HepG2 (cell line): ENCODE measurements at regions not wholly inside any gene's neighbourhood (a gene's known extent, or its start where the extent isn't known, plus 50 kb on each side); places are given as distances from the start of the nearest gene placed in this dataset.

ENCODE experiments used
- ATAC-seq: fragments of 200-7000 bp; cut with Tn5 transposase; 3 replicates; pipeline ENCODE4 v1.9.1; 2020; ENCODE audit warnings: mild to moderate bottlenecking, moderate library complexity
- BruUV-seq: library from RNA; stranded (reverse); fragments of 400-500 nt; replicated peaks from 2 replicates; lab custom pipeline; 2021; lab: Mats Ljungman, UMichigan
- CTCF ChIA-PET: fragments of 300-600 bp; formaldehyde crosslinking; extraction: SDS; loops from one replicate; lab custom pipeline; 2021; ENCODE audit warnings: low total read pairs, inconsistent platforms, low intra/inter-chr PET ratio; lab: Yijun Ruan, JAX
- POLR2A ChIA-PET: fragments of 350-600 bp; sonication (Branson Sonifier 250); formaldehyde crosslinking; loops from one replicate; lab custom pipeline; 2020; ENCODE audit warnings: antibody characterized with exemption, inconsistent platforms; lab: Yijun Ruan, JAX
- DNase-seq: peaks from one replicate; pipeline ENCODE4 v3.0.0-alpha.2; 2015; ENCODE audit warnings: low spot score
- FAIRE-seq: peaks from 3 replicates; lab custom pipeline; 2011; peaks lifted over from hg19 to GRCh38; lab: Jason Lieb, UNC
- H2AFZ ChIP-seq: one replicate; pipeline ENCODE4 v1.6.1; 2011; ENCODE audit warnings: low read length, inconsistent platforms
- H3K27ac ChIP-seq: fragments of 300-600 bp; 3 replicates; pipeline ENCODE4 v1.8.0; 2011; ENCODE audit warnings: mixed run types, mild to moderate bottlenecking, mixed read lengths, low read length, inconsistent platforms; ENCODE audit not compliant: insufficient read depth; ENCODE audit errors: extremely low read length
- H3K27me3 ChIP-seq, 2 experiments: fragments of 200-600 bp in 1 of 2; 2 replicates in 1 of 2; 3 replicates in 1 of 2; pipeline versions ENCODE4 v1.6.0 to v1.8.0; 2011; ENCODE audit warnings: low read length in 2 of 2, mild to moderate bottlenecking in 2 of 2, moderate library complexity in 2 of 2, inconsistent platforms in 1 of 2; ENCODE audit not compliant: insufficient read depth in 2 of 2, control insufficient read depth in 1 of 2
- H3K36me3 ChIP-seq, 2 experiments: fragments of 200-600 bp in 1 of 2; replicated peaks in 1 of 2; 2 replicates in 1 of 2; 3 replicates in 1 of 2; pipeline versions ENCODE4 v1.5.1 to v1.8.0; 2011; ENCODE audit warnings: low read length in 2 of 2, inconsistent platforms in 1 of 2; ENCODE audit not compliant: insufficient read depth in 2 of 2, control insufficient read depth in 1 of 2
- H3K4me1 ChIP-seq: 2 replicates; pipeline ENCODE4 v1.5.1; 2012; ENCODE audit warnings: low read length, inconsistent platforms; ENCODE audit not compliant: insufficient read depth
- H3K4me2 ChIP-seq: 2 replicates; pipeline ENCODE4 v1.6.0; 2011; ENCODE audit warnings: low read depth, low read length, inconsistent platforms
- H3K4me3 ChIP-seq, 3 experiments: fragments of 200-600 bp in 1 of 3; sonication (generic), shearing (Covaris generic) in 1 of 3; replicated peaks in 1 of 3; 2 replicates each; pipeline ENCODE4 v1.5.1; 2011 to 2016; ENCODE audit warnings: low read length in 3 of 3, inconsistent platforms in 2 of 3, low read depth in 2 of 3, mild to moderate bottlenecking in 2 of 3, control low read depth in 1 of 3, mixed read lengths in 1 of 3; ENCODE audit not compliant: insufficient read depth in 1 of 3
- H3K79me2 ChIP-seq: one replicate; pipeline ENCODE4 v1.6.1; 2011; ENCODE audit warnings: low read length, inconsistent platforms; ENCODE audit not compliant: insufficient read depth
- H3K9ac ChIP-seq: 2 replicates; pipeline ENCODE4 v1.6.0; 2011; ENCODE audit warnings: mild to moderate bottlenecking, low read depth, low read length, inconsistent platforms; ENCODE audit not compliant: insufficient read depth
- H3K9me3 ChIP-seq: 2 replicates; pipeline ENCODE4 v1.5.1; 2012; ENCODE audit warnings: mild to moderate bottlenecking, low read length
- H4K20me1 ChIP-seq: 2 replicates; pipeline ENCODE4 v1.6.0; 2011; ENCODE audit warnings: inconsistent platforms, mild to moderate bottlenecking, low read length, moderate library complexity; ENCODE audit not compliant: insufficient read depth
- ARNTL ChIP-seq: sonication (generic); formaldehyde crosslinking; IDR thresholded peaks from 2 replicates; pipeline ENCODE4 v1.4.0; 2020; ENCODE audit warnings: mild to moderate bottlenecking, missing genetic modification reagents
- E2F2 ChIP-seq: sonication (generic); formaldehyde crosslinking; IDR thresholded peaks from 2 replicates; pipeline ENCODE4 v1.4.0; 2020; ENCODE audit warnings: missing genetic modification reagents, borderline replicate concordance
- KLF13 ChIP-seq: sonication (generic); formaldehyde crosslinking; IDR thresholded peaks from 2 replicates; pipeline ENCODE4 v1.4.0; 2020; ENCODE audit warnings: mild to moderate bottlenecking, missing genetic modification reagents
- MIER3 ChIP-seq: IDR thresholded peaks from 2 replicates; pipeline ENCODE4 v1.6.1; 2016; ENCODE audit warnings: missing compliant biosample characterization, borderline replicate concordance
- PHF5A ChIP-seq: IDR thresholded peaks from one replicate; pipeline ENCODE4 v1.6.1; 2018; ENCODE audit warnings: low read depth, missing genetic modification reagents; ENCODE audit not compliant: unreplicated experiment
- PRDM15 ChIP-seq: sonication (generic); formaldehyde crosslinking; IDR thresholded peaks from 2 replicates; pipeline ENCODE4 v1.4.0; 2020; ENCODE audit warnings: missing genetic modification reagents
- STAG1 ChIP-seq: sonication (generic); formaldehyde crosslinking; IDR thresholded peaks from 2 replicates; pipeline ENCODE4 v1.4.0; 2020; ENCODE audit warnings: missing genetic modification reagents
- ZFP1 ChIP-seq: IDR thresholded peaks from 2 replicates; pipeline ENCODE4 v1.6.1; 2016
- ZNF205 ChIP-seq: IDR thresholded peaks from 2 replicates; pipeline ENCODE4 v1.6.1; 2018; ENCODE audit warnings: missing biosample characterization, missing genetic modification reagents
- ZNF280B ChIP-seq: sonication (generic); formaldehyde crosslinking; IDR thresholded peaks from 2 replicates; pipeline ENCODE4 v1.5.0; 2020; ENCODE audit warnings: missing genetic modification reagents, mild to moderate bottlenecking, borderline replicate concordance
- ZNF337 ChIP-seq: sonication (generic); formaldehyde crosslinking; IDR thresholded peaks from 2 replicates; pipeline ENCODE4 v1.5.1; 2020; ENCODE audit warnings: missing genetic modification reagents, low read depth, mild to moderate bottlenecking, borderline replicate concordance
- ZNF552 ChIP-seq: sonication (generic); formaldehyde crosslinking; IDR thresholded peaks from 2 replicates; pipeline ENCODE4 v1.9.0; 2022; ENCODE audit warnings: missing genetic modification reagents, mild to moderate bottlenecking, borderline replicate concordance
- ZNF724P ChIP-seq: sonication (generic); formaldehyde crosslinking; IDR thresholded peaks from 2 replicates; pipeline ENCODE4 v1.8.0; 2022; ENCODE audit warnings: missing genetic modification reagents, borderline replicate concordance
- ZNF749 ChIP-seq: sonication (generic); formaldehyde crosslinking; IDR thresholded peaks from 2 replicates; pipeline ENCODE4 v1.8.0; 2022; ENCODE audit warnings: mild to moderate bottlenecking, missing genetic modification reagents, moderate library complexity, borderline replicate concordance
- WGBS: methylation state at CpG from one replicate; pipeline ENCODE4 v1.1.6; 2017; ENCODE audit warnings: low lambda C conversion rate; 5-methylcytosine and 5-hydroxymethylcytosine counted together
- in situ Hi-C: cut with HindIII; loops from 2 replicates; pipeline ENCODE4 v1.10.0; 2017; ENCODE audit warnings: low pct_unique_long_range_greater_than_20kb; ENCODE audit not compliant: extremely low pct_ligation_motif_present
- intact Hi-C: fragments of 100-400 bp; cut with micrococcal nuclease; formaldehyde crosslinking; loops from one replicate; pipeline ENCODE4 v1.10.0; 2022; ENCODE audit not compliant: unreplicated experiment
- TF ChIP-seq, protein P1 (sequence below): sonication (generic); formaldehyde crosslinking; IDR thresholded peaks from 2 replicates; pipeline ENCODE4 v1.9.0; 2021; ENCODE audit warnings: missing genetic modification reagents, borderline replicate concordance
- TF ChIP-seq, protein P2 (sequence below): sonication (generic); formaldehyde crosslinking; IDR thresholded peaks from 2 replicates; pipeline ENCODE4 v1.4.0; 2020; ENCODE audit warnings: missing genetic modification reagents, low read depth, mild to moderate bottlenecking, borderline replicate concordance

DNA sequence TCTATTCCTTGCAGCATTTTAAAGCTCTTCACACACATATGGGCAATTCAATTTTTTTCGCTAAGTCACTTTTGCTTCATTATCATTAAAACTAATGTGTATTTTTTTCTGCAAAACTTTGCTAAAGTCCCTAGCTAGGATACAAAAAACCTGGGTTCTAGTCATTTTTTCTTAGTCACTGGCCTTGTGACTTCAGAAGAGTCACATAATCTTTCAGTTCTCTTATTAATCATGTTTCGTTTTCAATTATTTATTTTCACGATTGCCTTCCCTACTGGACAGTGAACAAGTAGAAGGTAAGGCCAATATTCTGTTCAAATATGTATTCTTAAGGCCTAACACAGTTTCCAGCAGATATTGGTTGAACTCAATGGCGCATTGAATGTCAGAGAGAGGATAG is 60.9 kb upstream of the CYRIA start:
- Histone ChIP-seq H3K27ac (no peak overlapping the region), H3K4me3 (no peak overlapping the region), H3K4me2 (no peak overlapping the region), H2AFZ (no peak overlapping the region), H3K79me2 (no peaks in the 10 kb centered on the region), H3K36me3 (no peaks in the 10 kb centered on the region), H3K27me3 (no peaks in the 10 kb centered on the region), H3K9me3 (no peaks in the 10 kb centered on the region), H4K20me1 (no peaks in the 10 kb centered on the region), H3K4me1 (no peaks in the 10 kb centered on the region), H3K9ac (no peak overlapping the region)
- ATAC-seq: no peak
- ChIA-PET CTCF (no interaction called here), POLR2A (no interaction called here)
- no peak for DNase-seq
- intact Hi-C loops (no loop called here), in situ Hi-C loops (no loop called here)
- no peak for FAIRE-seq
- BruUV-seq: no TSS peak
- 17% methylated on average over 4 of the region's 4 CpGs for WGBS
- TF ChIP-seq ZNF280B (CRISPR knock-in tag): no peak
- TF ChIP-seq MIER3 (CRISPR knock-in tag): no peak
- TF ChIP-seq E2F2 (CRISPR knock-in tag): no peak
- TF ChIP-seq ZNF337: no peak
- TF ChIP-seq ARNTL (CRISPR knock-in tag): no peak
- TF ChIP-seq ZNF205: no peak
- TF ChIP-seq, protein P1, sequence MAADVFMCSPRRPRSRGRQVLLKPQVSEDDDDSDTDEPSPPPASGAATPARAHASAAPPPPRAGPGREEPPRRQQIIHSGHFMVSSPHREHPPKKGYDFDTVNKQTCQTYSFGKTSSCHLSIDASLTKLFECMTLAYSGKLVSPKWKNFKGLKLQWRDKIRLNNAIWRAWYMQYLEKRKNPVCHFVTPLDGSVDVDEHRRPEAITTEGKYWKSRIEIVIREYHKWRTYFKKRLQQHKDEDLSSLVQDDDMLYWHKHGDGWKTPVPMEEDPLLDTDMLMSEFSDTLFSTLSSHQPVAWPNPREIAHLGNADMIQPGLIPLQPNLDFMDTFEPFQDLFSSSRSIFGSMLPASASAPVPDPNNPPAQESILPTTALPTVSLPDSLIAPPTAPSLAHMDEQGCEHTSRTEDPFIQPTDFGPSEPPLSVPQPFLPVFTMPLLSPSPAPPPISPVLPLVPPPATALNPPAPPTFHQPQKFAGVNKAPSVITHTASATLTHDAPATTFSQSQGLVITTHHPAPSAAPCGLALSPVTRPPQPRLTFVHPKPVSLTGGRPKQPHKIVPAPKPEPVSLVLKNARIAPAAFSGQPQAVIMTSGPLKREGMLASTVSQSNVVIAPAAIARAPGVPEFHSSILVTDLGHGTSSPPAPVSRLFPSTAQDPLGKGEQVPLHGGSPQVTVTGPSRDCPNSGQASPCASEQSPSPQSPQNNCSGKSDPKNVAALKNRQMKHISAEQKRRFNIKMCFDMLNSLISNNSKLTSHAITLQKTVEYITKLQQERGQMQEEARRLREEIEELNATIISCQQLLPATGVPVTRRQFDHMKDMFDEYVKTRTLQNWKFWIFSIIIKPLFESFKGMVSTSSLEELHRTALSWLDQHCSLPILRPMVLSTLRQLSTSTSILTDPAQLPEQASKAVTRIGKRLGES (CRISPR knock-in tag): no peak
- no peak for TF ChIP-seq ZNF552 (CRISPR knock-in tag)
- TF ChIP-seq ZFP1: no peak
- TF ChIP-seq, protein P2, sequence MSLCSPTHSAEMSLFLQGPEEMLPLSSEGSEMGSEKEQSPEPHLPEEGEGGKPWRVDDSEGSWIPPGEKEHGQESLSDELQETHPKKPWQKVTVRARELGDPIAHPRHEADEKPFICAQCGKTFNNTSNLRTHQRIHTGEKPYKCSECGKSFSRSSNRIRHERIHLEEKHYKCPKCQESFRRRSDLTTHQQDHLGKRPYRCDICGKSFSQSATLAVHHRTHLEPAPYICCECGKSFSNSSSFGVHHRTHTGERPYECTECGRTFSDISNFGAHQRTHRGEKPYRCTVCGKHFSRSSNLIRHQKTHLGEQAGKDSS (CRISPR knock-in tag): no peak
- no peak for TF ChIP-seq ZNF724P (CRISPR knock-in tag)
- no peak for TF ChIP-seq STAG1 (CRISPR knock-in tag)
- no peak for TF ChIP-seq PHF5A (CRISPR knock-in tag)
- TF ChIP-seq PRDM15 (CRISPR knock-in tag): no peak
- no peak for TF ChIP-seq ZNF749 (CRISPR knock-in tag)
- TF ChIP-seq KLF13 (CRISPR knock-in tag): no peak
